ENCODE measurements at regions not wholly inside any gene's neighbourhood (a gene's known extent, or its start where the extent isn't known, plus 50 kb on each side); places are given as distances from the start of the nearest gene placed in this dataset.

DNA sequence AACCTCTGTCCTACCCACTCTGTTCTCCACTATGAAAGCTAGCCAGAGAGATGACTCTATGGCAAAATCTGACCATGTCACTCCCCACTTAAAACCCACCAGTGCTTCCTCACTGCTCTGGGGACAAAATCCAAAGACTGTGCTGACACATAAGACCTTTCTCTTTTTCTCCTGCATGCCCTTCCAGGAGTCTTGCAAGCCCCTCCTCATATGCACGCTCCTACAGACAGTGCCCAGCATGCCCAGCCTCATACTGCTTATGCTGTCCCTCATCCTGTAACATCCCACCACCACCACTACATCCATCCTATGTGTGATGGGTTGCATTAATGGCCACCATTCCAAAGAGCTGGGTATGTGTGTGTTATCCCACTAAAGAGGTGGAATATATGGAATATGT, 118.3 kb downstream of the BUD13 start:
- TF ChIP-seq POLR2A (IDR thresholded peaks at IDR 0.05) = no peak
- TF ChIP-seq, protein P1, sequence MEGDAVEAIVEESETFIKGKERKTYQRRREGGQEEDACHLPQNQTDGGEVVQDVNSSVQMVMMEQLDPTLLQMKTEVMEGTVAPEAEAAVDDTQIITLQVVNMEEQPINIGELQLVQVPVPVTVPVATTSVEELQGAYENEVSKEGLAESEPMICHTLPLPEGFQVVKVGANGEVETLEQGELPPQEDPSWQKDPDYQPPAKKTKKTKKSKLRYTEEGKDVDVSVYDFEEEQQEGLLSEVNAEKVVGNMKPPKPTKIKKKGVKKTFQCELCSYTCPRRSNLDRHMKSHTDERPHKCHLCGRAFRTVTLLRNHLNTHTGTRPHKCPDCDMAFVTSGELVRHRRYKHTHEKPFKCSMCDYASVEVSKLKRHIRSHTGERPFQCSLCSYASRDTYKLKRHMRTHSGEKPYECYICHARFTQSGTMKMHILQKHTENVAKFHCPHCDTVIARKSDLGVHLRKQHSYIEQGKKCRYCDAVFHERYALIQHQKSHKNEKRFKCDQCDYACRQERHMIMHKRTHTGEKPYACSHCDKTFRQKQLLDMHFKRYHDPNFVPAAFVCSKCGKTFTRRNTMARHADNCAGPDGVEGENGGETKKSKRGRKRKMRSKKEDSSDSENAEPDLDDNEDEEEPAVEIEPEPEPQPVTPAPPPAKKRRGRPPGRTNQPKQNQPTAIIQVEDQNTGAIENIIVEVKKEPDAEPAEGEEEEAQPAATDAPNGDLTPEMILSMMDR (IDR thresholded peaks at IDR 0.05) = no peak
- intact Hi-C loops (cut with DNase I; ENCODE audit: low total_unique reads) = no loop called here

DNA sequence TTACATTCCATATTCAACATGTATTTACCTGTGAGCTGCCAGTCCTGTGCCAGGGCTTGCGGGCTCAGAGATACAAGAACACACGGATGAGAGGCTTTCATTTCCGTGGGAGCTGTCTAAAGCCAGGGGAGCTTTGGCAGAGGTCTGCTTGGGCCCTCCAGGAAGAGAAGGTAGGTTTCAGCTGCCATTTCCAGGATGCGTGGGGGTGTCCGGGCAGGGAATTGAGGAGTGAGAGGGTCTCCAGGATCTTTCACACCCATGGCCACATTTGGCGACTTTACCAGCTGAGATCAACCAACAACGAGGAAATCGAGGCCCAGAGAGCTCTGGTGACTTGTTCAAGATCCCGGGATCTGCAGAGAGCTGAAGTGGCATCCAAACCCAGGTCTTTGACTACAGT, 119.6 kb downstream of the BUD13 start:
- Histone ChIP-seq H3K27ac (no peak overlapping the region), H3K27me3 (no peaks in the 10 kb centered on the region), H3K9me3 (no peaks in the 10 kb centered on the region), H3K36me3 (ENCODE audit: low read depth, missing control alignments) (no peaks in the 10 kb centered on the region), H3K4me1 (no peaks in the 10 kb centered on the region), H3K4me3 (no peak overlapping the region)
- intact Hi-C loops (cut with DNase I; ENCODE audit: low total_unique reads) = no loop called here
- 77 to 82% methylated on average over 9 of the region's 9 CpGs for WGBS, 2 donors
- TF ChIP-seq POLR2A (IDR thresholded peaks at IDR 0.05) = no peak
- TF ChIP-seq, protein P1 (IDR thresholded peaks at IDR 0.05) = no peak
- DNase-seq = no peak

More for the DNA sequence above, 118.3 kb downstream of the BUD13 start:
- Histone ChIP-seq H3K27me3 (no peaks in the 10 kb centered on the region), H3K9me3 (no peaks in the 10 kb centered on the region), H3K4me3 (no peak overlapping the region), H3K4me1 (no peaks in the 10 kb centered on the region), H3K36me3 (ENCODE audit: low read depth, missing control alignments) (no peaks in the 10 kb centered on the region), H3K27ac (no peak overlapping the region)
- WGBS, 2 donors = 93 to 96% methylated on average over 1 of the region's 1 CpG
- DNase-seq = no peak

DNA sequence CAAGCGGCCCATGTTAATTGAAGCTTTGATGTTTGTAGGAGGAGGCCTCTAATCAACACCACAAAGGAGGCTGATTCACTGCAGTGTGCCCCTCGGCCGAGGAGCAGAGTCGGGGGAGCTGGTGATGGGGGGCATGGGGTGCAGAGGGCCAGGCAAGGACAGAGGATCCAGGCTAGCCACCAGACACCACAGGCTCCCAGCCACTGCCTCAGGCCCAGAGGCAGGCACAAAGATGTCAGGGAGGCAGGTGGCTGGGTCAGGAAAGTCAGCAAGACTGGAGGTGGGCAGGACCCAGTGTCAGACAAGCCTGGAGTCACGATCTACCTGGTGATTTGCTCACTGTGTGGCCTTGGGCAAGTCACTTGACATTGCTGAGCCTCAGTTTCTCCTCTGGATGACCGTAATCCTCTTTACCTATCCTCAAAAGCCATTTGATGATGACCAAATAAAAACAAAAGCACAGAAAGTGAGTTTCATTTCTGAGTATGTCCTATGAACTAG, 121.0 kb downstream of the BUD13 start:
- H3K4me3 ChIP-seq = no peak overlapping the region
- no peak overlapping the region for H3K27ac ChIP-seq
- no peak for TF ChIP-seq POLR2A (IDR thresholded peaks at IDR 0.05)
- TF ChIP-seq, protein P1 (IDR thresholded peaks at IDR 0.05) = no peak
- DNase-seq = no peak
- intact Hi-C loops (cut with DNase I; ENCODE audit: low total_unique reads) = no loop called here
- H3K9me3 ChIP-seq = no peaks in the 10 kb centered on the region
- H3K27me3 ChIP-seq = no peaks in the 10 kb centered on the region
- no peaks in the 10 kb centered on the region for H3K4me1 ChIP-seq
- no peaks in the 10 kb centered on the region for H3K36me3 ChIP-seq (ENCODE audit: low read depth, missing control alignments)
- 63 to 64% methylated on average over 6 of the region's 6 CpGs for WGBS, 2 donors

DNA sequence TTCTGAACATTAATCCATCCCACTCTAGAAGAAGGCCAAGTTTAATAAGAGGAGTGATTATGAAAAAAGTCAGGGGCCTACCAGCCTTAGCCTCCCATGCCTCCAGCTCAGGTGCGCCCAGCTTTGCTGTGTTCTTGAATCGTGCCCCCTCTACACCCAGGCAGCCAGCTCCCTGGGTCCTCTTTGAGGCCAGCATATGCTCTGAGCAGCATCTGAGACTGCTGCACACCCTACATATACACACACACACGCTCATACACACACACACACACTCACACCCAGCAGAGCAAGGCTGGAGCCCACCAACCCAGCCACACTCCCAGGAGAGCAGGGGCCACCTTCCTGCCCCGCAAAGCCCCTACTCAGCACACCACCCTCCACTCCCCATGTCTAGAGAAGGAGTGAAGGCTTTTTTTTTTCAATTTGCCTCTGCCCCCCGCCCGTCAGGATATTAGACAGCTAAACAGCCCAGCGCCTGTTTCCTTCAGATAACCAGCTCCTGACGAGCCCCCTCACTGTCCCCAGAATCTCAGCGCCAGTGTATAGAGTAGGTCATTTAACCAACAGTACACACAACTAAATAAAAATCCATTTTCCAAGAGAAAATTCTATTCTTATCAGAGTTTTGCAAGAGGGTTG, 121.6 kb downstream of the BUD13 start:
- TF ChIP-seq, protein P1 (IDR thresholded peaks at IDR 0.05) = no peak
- no peak for TF ChIP-seq POLR2A (IDR thresholded peaks at IDR 0.05)
- intact Hi-C loops (cut with DNase I; ENCODE audit: low total_unique reads) = no loop called here
- Histone ChIP-seq H3K4me3 (no peak overlapping the region), H3K27me3 (no peaks in the 10 kb centered on the region), H3K36me3 (ENCODE audit: low read depth, missing control alignments) (no peaks in the 10 kb centered on the region), H3K4me1 (no peaks in the 10 kb centered on the region), H3K27ac (no peak overlapping the region), H3K9me3 (no peaks in the 10 kb centered on the region)
- no peak for DNase-seq
- 84 to 87% methylated on average over 7 to 9 of the region's 9 CpGs for WGBS, 2 donors

DNA sequence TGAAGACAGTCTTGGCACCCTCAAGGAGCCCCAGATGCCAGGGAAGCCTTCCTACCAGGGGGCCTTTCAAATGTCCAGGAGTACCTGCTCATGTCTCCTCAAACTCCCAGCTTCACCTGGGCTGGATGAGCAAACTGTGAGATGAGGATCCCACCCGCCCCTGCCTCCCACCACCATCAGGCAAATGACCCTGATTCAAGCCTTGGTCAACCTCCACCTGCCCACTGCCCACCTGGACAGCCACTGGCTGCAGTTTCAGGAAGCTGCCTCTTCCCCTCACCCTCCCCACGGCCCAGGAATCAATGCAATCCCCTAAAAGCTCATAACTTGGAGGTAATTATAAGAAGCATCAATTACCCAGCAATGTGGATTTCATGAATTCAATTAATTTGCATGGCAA, 122.7 kb downstream of the BUD13 start:
- no peak overlapping the region for H3K27ac ChIP-seq
- WGBS, 2 donors = 79 to 90% methylated on average over 2 of the region's 2 CpGs
- H3K4me3 ChIP-seq = no peak overlapping the region
- no peak for DNase-seq
- TF ChIP-seq, protein P1 (IDR thresholded peaks at IDR 0.05) = no peak
- TF ChIP-seq POLR2A (IDR thresholded peaks at IDR 0.05) = no peak
- H3K9me3 ChIP-seq = no peaks in the 10 kb centered on the region
- intact Hi-C loops (cut with DNase I; ENCODE audit: low total_unique reads) = no loop called here
- H3K36me3 ChIP-seq (ENCODE audit: low read depth, missing control alignments) = no peaks in the 10 kb centered on the region
- H3K4me1 ChIP-seq = no peaks in the 10 kb centered on the region
- H3K27me3 ChIP-seq = no peaks in the 10 kb centered on the region
